WTC11 (cell line): ENCODE measurements at regions not wholly inside any gene's neighbourhood (a gene's known extent, or its start where the extent isn't known, plus 50 kb on each side); places are given as distances from the start of the nearest gene placed in this dataset.
"Not testable (repeated sequence)": the region's sequence is repeated elsewhere in the genome, so short reads cannot be mapped to it uniquely, and the experiment has no call there.

Experiments
- ATAC-seq: fragments of 200-7000 bp; cut with Tn5 transposase; 2 replicates; pipeline ENCODE4 v1.10.0; 2021; ENCODE audit warnings: mild to moderate bottlenecking, moderate library complexity
- CTCF ChIA-PET: fragments of 300-600 bp; sonication (Branson Sonifier 250); formaldehyde crosslinking; loops from one replicate; lab custom pipeline; 2021; ENCODE audit warnings: antibody characterized with exemption; lab: Charles Lee
- POLR2A ChIA-PET: fragments of 350-600 bp; sonication (Branson Sonifier 250); formaldehyde crosslinking; loops from one replicate; lab custom pipeline; 2021; ENCODE audit warnings: antibody characterized with exemption; lab: Charles Lee
- DNase-seq: peaks from one replicate; pipeline ENCODE4 v3.0.0; 2021; ENCODE audit warnings: low spot score
- H3K27ac Mint-ChIP-seq: 2 replicates; pipeline ENCODE4 v1.8.0; 2021; ENCODE audit warnings: mixed read lengths
- H3K27me3 Mint-ChIP-seq: 2 replicates; pipeline ENCODE4 v1.8.0; 2021; ENCODE audit warnings: low read depth, mild to moderate bottlenecking, moderate library complexity, mixed read lengths
- H3K36me3 Mint-ChIP-seq: 2 replicates; pipeline ENCODE4 v1.8.0; 2021; ENCODE audit warnings: mixed read lengths
- H3K4me1 Mint-ChIP-seq: 2 replicates; pipeline ENCODE4 v1.8.0; 2022; ENCODE audit warnings: mixed read lengths
- H3K4me3 Mint-ChIP-seq: 2 replicates; pipeline ENCODE4 v1.8.0; 2021; ENCODE audit warnings: mild to moderate bottlenecking, moderate library complexity, mixed read lengths
- H3K9me3 Mint-ChIP-seq: 2 replicates; pipeline ENCODE4 v1.8.0; 2021; ENCODE audit warnings: mixed read lengths
- CREB1 ChIP-seq: sonication (generic); formaldehyde crosslinking; IDR thresholded peaks from 2 replicates; pipeline ENCODE4 v1.8.0; 2023; ENCODE audit warnings: mild to moderate bottlenecking, missing genetic modification reagents
- EMX1 ChIP-seq: fragments of 250-450 bp; sonication (Bioruptor Pico); IDR thresholded peaks from 2 replicates; pipeline ENCODE4 v1.8.0; 2021; ENCODE audit warnings: mild to moderate bottlenecking
- FOXJ3 ChIP-seq: sonication (generic); formaldehyde crosslinking; IDR thresholded peaks from 2 replicates; pipeline ENCODE4 v1.9.0; 2021; ENCODE audit warnings: missing genetic modification reagents, mild to moderate bottlenecking, borderline replicate concordance
- GTF2I ChIP-seq: fragments of 250-450 bp; sonication (Bioruptor Pico); conservative IDR thresholded peaks from 2 replicates; pipeline ENCODE4 v1.4.0; 2021; ENCODE audit warnings: mild to moderate bottlenecking
- IRF2 ChIP-seq: sonication (generic); formaldehyde crosslinking; IDR thresholded peaks from 2 replicates; pipeline ENCODE4 v1.8.0; 2022; ENCODE audit warnings: low read depth, missing genetic modification reagents, borderline replicate concordance
- JAZF1 ChIP-seq: fragments of 250-450 bp; sonication (Bioruptor Pico); IDR thresholded peaks from 2 replicates; pipeline ENCODE4 v1.9.0; 2021; ENCODE audit warnings: moderate library complexity, mild to moderate bottlenecking, inconsistent platforms
- JUN ChIP-seq: sonication (generic); formaldehyde crosslinking; IDR thresholded peaks from 2 replicates; pipeline ENCODE4 v1.8.0; 2023; ENCODE audit warnings: mild to moderate bottlenecking, missing genetic modification reagents
- MXD4 ChIP-seq: fragments of 250-450 bp; sonication (Bioruptor Pico); IDR thresholded peaks from 2 replicates; pipeline ENCODE4 v1.8.0; 2021; ENCODE audit warnings: mild to moderate bottlenecking, moderate library complexity, borderline replicate concordance
- MYBL2 ChIP-seq: sonication (generic); formaldehyde crosslinking; IDR thresholded peaks from 2 replicates; pipeline ENCODE4 v1.8.1; 2023; ENCODE audit warnings: mild to moderate bottlenecking, moderate library complexity, missing genetic modification reagents
- NR2C2 ChIP-seq: sonication (generic); formaldehyde crosslinking; IDR thresholded peaks from 2 replicates; pipeline ENCODE4 v1.8.0; 2022; ENCODE audit warnings: mild to moderate bottlenecking, missing genetic modification reagents
- TCF7 ChIP-seq: sonication (generic); formaldehyde crosslinking; IDR thresholded peaks from 2 replicates; pipeline ENCODE4 v1.8.0; 2022; ENCODE audit warnings: mild to moderate bottlenecking, low read depth, missing genetic modification reagents, moderate library complexity
- USF2 ChIP-seq: sonication (generic); formaldehyde crosslinking; IDR thresholded peaks from 2 replicates; pipeline ENCODE4 v1.8.1; 2023; ENCODE audit warnings: mild to moderate bottlenecking, missing genetic modification reagents, moderate library complexity
- ZNF317 ChIP-seq: sonication (generic); formaldehyde crosslinking; IDR thresholded peaks from 2 replicates; pipeline ENCODE4 v1.8.1; 2023; ENCODE audit warnings: low read depth, mild to moderate bottlenecking, moderate library complexity, missing genetic modification reagents, borderline replicate concordance
- TF ChIP-seq, protein P1 (sequence below): fragments of 250-450 bp; sonication (Bioruptor Pico); IDR thresholded peaks from 2 replicates; pipeline ENCODE4 v2.1.2; 2022; ENCODE audit warnings: mild to moderate bottlenecking, moderate library complexity
- TF ChIP-seq, protein P2 (sequence below): sonication (generic); formaldehyde crosslinking; IDR thresholded peaks from 2 replicates; pipeline ENCODE4 v1.8.1; 2023; ENCODE audit warnings: mild to moderate bottlenecking, missing genetic modification reagents
- TF ChIP-seq, protein P3 (sequence below): sonication (generic); formaldehyde crosslinking; IDR thresholded peaks from 2 replicates; pipeline ENCODE4 v1.8.0; 2023; ENCODE audit warnings: missing genetic modification reagents
- TF ChIP-seq, protein P4 (sequence below): fragments of 250-450 bp; sonication (Bioruptor Pico); IDR thresholded peaks from 2 replicates; pipeline ENCODE4 v1.9.0; 2021; ENCODE audit warnings: moderate library complexity, mild to moderate bottlenecking, inconsistent platforms, borderline replicate concordance

DNA sequence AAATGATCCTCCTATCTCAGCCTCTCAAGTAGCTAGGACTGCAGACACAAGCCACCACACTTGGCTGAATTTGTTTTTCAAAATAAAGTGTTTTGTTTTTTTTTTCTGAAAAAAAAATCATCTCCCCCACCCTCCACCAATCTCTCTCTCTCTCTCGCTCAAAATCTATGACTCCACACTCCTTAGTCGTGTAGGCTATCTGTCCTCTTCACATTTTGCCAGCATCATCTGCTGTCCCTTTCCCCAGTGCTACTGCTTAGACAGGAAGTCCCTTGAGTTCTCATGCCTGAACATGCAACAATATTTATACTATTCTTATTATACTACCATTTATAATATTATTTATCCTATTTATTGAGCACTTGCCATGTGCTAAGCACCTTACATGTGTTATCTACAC lies 80.7 kb upstream of the TMEM164 start:
- ChIA-PET CTCF (no interaction called here), POLR2A (no interaction called here)
- TF ChIP-seq JUN (CRISPR knock-in tag): no peak
- TF ChIP-seq GTF2I (CRISPR knock-in tag): no peak
- H3K9me3 Mint-ChIP-seq: no peaks in the 10 kb centered on the region
- no peak for ATAC-seq
- H3K27me3 Mint-ChIP-seq: no peaks in the 10 kb centered on the region
- no peaks in the 10 kb centered on the region for H3K36me3 Mint-ChIP-seq
- H3K4me3 Mint-ChIP-seq: no peak overlapping the region
- no peak overlapping the region for H3K27ac Mint-ChIP-seq
- DNase-seq: no peak
- no peaks in the 10 kb centered on the region for H3K4me1 Mint-ChIP-seq

DNA sequence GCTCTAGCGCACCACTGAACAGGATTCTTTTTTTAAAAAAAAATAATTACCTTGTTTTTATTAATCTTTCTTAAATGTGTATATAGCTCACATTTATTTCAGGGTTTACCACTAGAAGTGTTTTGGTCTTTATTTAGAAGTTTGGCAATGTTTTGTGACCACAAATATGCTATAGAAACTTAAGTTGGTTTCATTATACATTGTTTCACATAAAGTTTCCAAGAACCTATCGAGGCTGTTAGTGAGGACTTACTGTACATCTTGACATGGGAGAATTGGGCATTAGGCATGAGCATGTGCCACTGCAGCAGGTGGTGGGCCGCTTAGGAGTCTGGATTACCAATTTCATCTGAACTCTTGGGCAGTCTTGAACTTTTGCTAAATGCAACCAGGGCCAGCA lies 77.9 kb upstream of the TMEM164 start:
- CTCF ChIA-PET: interaction anchor here (0.7 kb wide), 1 partner anchor 68 kb away, joined by 3 read pairs; no protein-coding TSS in a partner anchor
- H3K27ac Mint-ChIP-seq, H3K36me3 Mint-ChIP-seq, POLR2A ChIA-PET, H3K27me3 Mint-ChIP-seq, H3K4me1 Mint-ChIP-seq, DNase-seq, H3K4me3 Mint-ChIP-seq, ATAC-seq, H3K9me3 Mint-ChIP-seq: not testable (repeated sequence)

- Mint-ChIP-seq H3K4me3 (no peak overlapping the region), H3K4me1 (peaks cover 2% of the 10 kb centered on the region; the same call in 1 of the 2 replicates), H3K27me3 (no peaks in the 10 kb centered on the region), H3K27ac (no peak overlapping the region), H3K36me3 (no peaks in the 10 kb centered on the region), H3K9me3 (no peaks in the 10 kb centered on the region)
- TF ChIP-seq, protein P1, sequence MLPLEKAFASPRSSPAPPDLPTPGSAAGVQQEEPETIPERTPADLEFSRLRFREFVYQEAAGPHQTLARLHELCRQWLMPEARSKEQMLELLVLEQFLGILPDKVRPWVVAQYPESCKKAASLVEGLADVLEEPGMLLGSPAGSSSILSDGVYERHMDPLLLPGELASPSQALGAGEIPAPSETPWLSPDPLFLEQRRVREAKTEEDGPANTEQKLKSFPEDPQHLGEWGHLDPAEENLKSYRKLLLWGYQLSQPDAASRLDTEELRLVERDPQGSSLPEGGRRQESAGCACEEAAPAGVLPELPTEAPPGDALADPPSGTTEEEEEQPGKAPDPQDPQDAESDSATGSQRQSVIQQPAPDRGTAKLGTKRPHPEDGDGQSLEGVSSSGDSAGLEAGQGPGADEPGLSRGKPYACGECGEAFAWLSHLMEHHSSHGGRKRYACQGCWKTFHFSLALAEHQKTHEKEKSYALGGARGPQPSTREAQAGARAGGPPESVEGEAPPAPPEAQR (CRISPR knock-in tag): no peak
- no peak for TF ChIP-seq NR2C2 (CRISPR knock-in tag)
- TF ChIP-seq, protein P2, sequence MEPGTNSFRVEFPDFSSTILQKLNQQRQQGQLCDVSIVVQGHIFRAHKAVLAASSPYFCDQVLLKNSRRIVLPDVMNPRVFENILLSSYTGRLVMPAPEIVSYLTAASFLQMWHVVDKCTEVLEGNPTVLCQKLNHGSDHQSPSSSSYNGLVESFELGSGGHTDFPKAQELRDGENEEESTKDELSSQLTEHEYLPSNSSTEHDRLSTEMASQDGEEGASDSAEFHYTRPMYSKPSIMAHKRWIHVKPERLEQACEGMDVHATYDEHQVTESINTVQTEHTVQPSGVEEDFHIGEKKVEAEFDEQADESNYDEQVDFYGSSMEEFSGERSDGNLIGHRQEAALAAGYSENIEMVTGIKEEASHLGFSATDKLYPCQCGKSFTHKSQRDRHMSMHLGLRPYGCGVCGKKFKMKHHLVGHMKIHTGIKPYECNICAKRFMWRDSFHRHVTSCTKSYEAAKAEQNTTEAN: no peak
- no peak for TF ChIP-seq CREB1 (CRISPR knock-in tag)
- TF ChIP-seq MYBL2 (CRISPR knock-in tag): no peak
- TF ChIP-seq, protein P3, sequence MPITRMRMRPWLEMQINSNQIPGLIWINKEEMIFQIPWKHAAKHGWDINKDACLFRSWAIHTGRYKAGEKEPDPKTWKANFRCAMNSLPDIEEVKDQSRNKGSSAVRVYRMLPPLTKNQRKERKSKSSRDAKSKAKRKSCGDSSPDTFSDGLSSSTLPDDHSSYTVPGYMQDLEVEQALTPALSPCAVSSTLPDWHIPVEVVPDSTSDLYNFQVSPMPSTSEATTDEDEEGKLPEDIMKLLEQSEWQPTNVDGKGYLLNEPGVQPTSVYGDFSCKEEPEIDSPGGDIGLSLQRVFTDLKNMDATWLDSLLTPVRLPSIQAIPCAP: no peak
- TF ChIP-seq JAZF1 (CRISPR knock-in tag): no peak
- TF ChIP-seq TCF7 (CRISPR knock-in tag): no peak
- TF ChIP-seq MXD4 (CRISPR knock-in tag): no peak
- no peak for TF ChIP-seq ZNF317 (CRISPR knock-in tag)
- no peak for TF ChIP-seq IRF2 (CRISPR knock-in tag)
- TF ChIP-seq, protein P4, sequence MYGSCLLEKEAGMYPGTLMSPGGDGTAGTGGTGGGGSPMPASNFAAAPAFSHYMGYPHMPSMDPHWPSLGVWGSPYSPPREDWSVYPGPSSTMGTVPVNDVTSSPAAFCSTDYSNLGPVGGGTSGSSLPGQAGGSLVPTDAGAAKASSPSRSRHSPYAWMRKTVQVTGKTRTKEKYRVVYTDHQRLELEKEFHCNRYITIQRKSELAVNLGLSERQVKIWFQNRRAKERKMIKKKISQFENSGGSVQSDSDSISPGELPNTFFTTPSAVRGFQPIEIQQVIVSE (CRISPR knock-in tag): no peak
- no peak for TF ChIP-seq USF2 (CRISPR knock-in tag)
- no peak for TF ChIP-seq FOXJ3 (CRISPR knock-in tag)
- no peak for TF ChIP-seq EMX1 (CRISPR knock-in tag)
- ChIA-PET CTCF (no interaction called here), POLR2A (no interaction called here)
- ATAC-seq (no peak), DNase-seq (no peak)
These were observed 77.3 kb upstream of the TMEM164 start for GRCh38 chrX:109925656-109926055.
